ENCODE measurements at regions not wholly inside any gene's neighbourhood (a gene's known extent, or its start where the extent isn't known, plus 50 kb on each side); places are given as distances from the start of the nearest gene placed in this dataset.

DNA sequence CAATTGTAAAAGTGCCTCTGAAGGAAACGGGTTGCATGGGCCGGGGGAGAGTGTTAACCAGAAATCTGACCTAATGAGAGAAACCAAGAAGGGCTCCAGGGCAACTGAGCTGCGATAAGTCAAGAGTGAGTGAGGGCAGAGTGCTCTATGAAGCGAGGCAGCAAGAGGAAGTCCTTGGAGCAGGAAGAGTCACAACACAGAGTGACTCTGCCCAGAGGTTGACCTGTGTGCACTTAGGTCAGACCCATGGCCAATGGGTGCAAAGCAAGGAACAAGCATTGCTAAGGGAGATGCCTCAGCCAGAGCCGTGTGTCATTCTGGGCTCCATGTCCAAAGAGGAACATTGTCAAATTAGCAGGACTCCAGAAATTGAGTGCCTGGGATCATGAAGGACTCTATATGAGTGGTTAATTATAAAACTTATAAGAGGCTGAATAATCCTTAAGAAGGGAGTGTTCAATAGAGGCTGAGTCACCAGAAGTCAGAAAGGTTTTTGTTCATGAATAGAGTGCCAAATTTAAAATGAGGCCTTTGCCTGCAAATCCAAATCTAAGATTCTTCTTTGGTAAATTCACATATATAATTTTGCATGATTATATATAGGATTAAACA, 438.5 kb downstream of the MED10 start:
- no peak overlapping the region for H3K4me3 ChIP-seq (ENCODE audit: low read depth, low read length)
- ChIA-PET CTCF (no interaction called here), POLR2A (no interaction called here)
- H3K27ac ChIP-seq (ENCODE audit: extremely low read depth, low read depth, low read length), result no peak overlapping the region
- H3K36me3 ChIP-seq (ENCODE audit: control insufficient read depth in 2 of 2, insufficient read depth in 1 of 2, low read length in 2 of 2), result no peaks in the 10 kb centered on the region
- H3K4me1 ChIP-seq (ENCODE audit: control insufficient read depth, insufficient read depth, low read length), result no peaks in the 10 kb centered on the region
- H3K9me3 ChIP-seq (ENCODE audit: control insufficient read depth, insufficient read depth, low read depth, low read length), result no peaks in the 10 kb centered on the region
- TF ChIP-seq ZNF354C (tag by site-specific recombination; IDR thresholded peaks at IDR 0.05; ENCODE audit: borderline replicate concordance, low read depth), result no peak
- TF ChIP-seq ZNF138 (tag by site-specific recombination; IDR thresholded peaks at IDR 0.05; ENCODE audit: borderline replicate concordance), result no peak
- TF ChIP-seq ZNF658 (tag by site-specific recombination; IDR thresholded peaks at IDR 0.05), result no peak
- TF ChIP-seq ZNF174 (tag by site-specific recombination; IDR thresholded peaks at IDR 0.05), result no peak
- no peak for TF ChIP-seq ZIC2 (tag by site-specific recombination; IDR thresholded peaks at IDR 0.05)
- no peak for TF ChIP-seq SP3 (tag by site-specific recombination; IDR thresholded peaks at IDR 0.05)
- no peak for TF ChIP-seq ZSCAN30 (tag by site-specific recombination; IDR thresholded peaks at IDR 0.05)
- TF ChIP-seq ZNF830 (tag by site-specific recombination; IDR thresholded peaks at IDR 0.05; ENCODE audit: low read depth), result no peak
- TF ChIP-seq ZNF366 (tag by site-specific recombination; conservative IDR thresholded peaks at IDR 0.05), result no peak
- TF ChIP-seq ZNF544 (tag by site-specific recombination; IDR thresholded peaks at IDR 0.05), result no peak
- TF ChIP-seq ZNF791 (tag by site-specific recombination; IDR thresholded peaks at IDR 0.05), result no peak
- TF ChIP-seq ZNF510 (tag by site-specific recombination; IDR thresholded peaks at IDR 0.05; ENCODE audit: insufficient replicate concordance), result no peak

DNA sequence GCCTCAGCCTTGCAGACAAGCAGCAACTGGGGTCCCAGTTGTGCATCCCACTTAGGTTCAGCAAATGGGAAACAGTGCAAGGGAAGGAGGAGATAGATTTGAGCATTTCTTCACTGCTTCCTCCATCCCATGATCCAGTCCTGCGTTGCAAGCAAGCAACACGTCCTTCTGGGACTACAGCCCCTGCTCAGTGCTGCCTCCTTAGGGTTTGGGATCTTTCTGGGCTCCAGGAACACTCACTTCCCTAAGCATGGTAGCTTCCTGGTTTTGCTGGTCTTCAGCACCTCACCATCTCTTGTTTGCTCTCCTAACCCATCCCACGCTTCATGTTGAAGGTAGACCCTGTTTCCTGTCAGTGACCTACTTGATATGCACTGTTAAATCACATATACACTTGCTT, 444.7 kb downstream of the MED10 start:
- no peaks in the 10 kb centered on the region for H3K4me1 ChIP-seq (ENCODE audit: control insufficient read depth, insufficient read depth, low read length)
- ChIA-PET POLR2A (no interaction called here), CTCF (no interaction called here)
- TF ChIP-seq SP3 (tag by site-specific recombination; IDR thresholded peaks at IDR 0.05), result no peak
- TF ChIP-seq, protein P1, sequence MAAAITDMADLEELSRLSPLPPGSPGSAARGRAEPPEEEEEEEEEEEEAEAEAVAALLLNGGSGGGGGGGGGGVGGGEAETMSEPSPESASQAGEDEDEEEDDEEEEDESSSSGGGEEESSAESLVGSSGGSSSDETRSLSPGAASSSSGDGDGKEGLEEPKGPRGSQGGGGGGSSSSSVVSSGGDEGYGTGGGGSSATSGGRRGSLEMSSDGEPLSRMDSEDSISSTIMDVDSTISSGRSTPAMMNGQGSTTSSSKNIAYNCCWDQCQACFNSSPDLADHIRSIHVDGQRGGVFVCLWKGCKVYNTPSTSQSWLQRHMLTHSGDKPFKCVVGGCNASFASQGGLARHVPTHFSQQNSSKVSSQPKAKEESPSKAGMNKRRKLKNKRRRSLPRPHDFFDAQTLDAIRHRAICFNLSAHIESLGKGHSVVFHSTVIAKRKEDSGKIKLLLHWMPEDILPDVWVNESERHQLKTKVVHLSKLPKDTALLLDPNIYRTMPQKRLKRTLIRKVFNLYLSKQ (tag by site-specific recombination; IDR thresholded peaks at IDR 0.05; ENCODE audit: borderline replicate concordance), result no peak
- no peak for TF ChIP-seq ZNF544 (tag by site-specific recombination; IDR thresholded peaks at IDR 0.05)
- no peak for TF ChIP-seq KLF8 (tag by site-specific recombination; IDR thresholded peaks at IDR 0.05)
- TF ChIP-seq ZNF777 (tag by site-specific recombination; IDR thresholded peaks at IDR 0.05; ENCODE audit: borderline replicate concordance), result no peak
- TF ChIP-seq ZNF146 (tag by site-specific recombination; IDR thresholded peaks at IDR 0.05), result no peak
- no peak for TF ChIP-seq ZNF221 (tag by site-specific recombination; IDR thresholded peaks at IDR 0.05; ENCODE audit: borderline replicate concordance)
- TF ChIP-seq, protein P2, sequence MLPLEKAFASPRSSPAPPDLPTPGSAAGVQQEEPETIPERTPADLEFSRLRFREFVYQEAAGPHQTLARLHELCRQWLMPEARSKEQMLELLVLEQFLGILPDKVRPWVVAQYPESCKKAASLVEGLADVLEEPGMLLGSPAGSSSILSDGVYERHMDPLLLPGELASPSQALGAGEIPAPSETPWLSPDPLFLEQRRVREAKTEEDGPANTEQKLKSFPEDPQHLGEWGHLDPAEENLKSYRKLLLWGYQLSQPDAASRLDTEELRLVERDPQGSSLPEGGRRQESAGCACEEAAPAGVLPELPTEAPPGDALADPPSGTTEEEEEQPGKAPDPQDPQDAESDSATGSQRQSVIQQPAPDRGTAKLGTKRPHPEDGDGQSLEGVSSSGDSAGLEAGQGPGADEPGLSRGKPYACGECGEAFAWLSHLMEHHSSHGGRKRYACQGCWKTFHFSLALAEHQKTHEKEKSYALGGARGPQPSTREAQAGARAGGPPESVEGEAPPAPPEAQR (tag by site-specific recombination; IDR thresholded peaks at IDR 0.05), result no peak
- TF ChIP-seq ZNF140 (tag by site-specific recombination; IDR thresholded peaks at IDR 0.05), result no peak
- TF ChIP-seq, protein P3, sequence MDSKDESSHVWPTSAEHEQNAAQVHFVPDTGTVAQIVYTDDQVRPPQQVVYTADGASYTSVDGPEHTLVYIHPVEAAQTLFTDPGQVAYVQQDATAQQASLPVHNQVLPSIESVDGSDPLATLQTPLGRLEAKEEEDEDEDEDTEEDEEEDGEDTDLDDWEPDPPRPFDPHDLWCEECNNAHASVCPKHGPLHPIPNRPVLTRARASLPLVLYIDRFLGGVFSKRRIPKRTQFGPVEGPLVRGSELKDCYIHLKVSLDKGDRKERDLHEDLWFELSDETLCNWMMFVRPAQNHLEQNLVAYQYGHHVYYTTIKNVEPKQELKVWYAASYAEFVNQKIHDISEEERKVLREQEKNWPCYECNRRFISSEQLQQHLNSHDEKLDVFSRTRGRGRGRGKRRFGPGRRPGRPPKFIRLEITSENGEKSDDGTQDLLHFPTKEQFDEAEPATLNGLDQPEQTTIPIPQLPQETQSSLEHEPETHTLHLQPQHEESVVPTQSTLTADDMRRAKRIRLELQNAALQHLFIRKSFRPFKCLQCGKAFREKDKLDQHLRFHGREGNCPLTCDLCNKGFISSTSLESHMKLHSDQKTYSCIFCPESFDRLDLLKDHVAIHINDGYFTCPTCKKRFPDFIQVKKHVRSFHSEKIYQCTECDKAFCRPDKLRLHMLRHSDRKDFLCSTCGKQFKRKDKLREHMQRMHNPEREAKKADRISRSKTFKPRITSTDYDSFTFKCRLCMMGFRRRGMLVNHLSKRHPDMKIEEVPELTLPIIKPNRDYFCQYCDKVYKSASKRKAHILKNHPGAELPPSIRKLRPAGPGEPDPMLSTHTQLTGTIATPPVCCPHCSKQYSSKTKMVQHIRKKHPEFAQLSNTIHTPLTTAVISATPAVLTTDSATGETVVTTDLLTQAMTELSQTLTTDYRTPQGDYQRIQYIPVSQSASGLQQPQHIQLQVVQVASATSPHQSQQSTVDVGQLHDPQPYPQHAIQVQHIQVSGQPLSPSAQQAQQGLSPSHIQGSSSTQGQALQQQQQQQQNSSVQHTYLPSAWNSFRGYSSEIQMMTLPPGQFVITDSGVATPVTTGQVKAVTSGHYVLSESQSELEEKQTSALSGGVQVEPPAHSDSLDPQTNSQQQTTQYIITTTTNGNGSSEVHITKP (tag by site-specific recombination; IDR thresholded peaks at IDR 0.05), result no peak
- no peak for TF ChIP-seq ZNF335 (tag by site-specific recombination; conservative IDR thresholded peaks at IDR 0.05)
- TF ChIP-seq, protein P4, sequence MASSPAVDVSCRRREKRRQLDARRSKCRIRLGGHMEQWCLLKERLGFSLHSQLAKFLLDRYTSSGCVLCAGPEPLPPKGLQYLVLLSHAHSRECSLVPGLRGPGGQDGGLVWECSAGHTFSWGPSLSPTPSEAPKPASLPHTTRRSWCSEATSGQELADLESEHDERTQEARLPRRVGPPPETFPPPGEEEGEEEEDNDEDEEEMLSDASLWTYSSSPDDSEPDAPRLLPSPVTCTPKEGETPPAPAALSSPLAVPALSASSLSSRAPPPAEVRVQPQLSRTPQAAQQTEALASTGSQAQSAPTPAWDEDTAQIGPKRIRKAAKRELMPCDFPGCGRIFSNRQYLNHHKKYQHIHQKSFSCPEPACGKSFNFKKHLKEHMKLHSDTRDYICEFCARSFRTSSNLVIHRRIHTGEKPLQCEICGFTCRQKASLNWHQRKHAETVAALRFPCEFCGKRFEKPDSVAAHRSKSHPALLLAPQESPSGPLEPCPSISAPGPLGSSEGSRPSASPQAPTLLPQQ (tag by site-specific recombination; IDR thresholded peaks at IDR 0.05), result no peak
- no peaks in the 10 kb centered on the region for H3K9me3 ChIP-seq (ENCODE audit: control insufficient read depth, insufficient read depth, low read depth, low read length)
- no peak overlapping the region for H3K4me3 ChIP-seq (ENCODE audit: low read depth, low read length)
- no peaks in the 10 kb centered on the region for H3K36me3 ChIP-seq (ENCODE audit: control insufficient read depth in 2 of 2, insufficient read depth in 1 of 2, low read length in 2 of 2)
- no peak overlapping the region for H3K27ac ChIP-seq (ENCODE audit: extremely low read depth, low read depth, low read length)
